ENCODE measurements at regions not wholly inside any gene's neighbourhood (a gene's known extent, or its start where the extent isn't known, plus 50 kb on each side); places are given as distances from the start of the nearest gene placed in this dataset.

GRCh38 chr12:94863321-94864035, 140.0 kb downstream of the NDUFA12 start:
- TF ChIP-seq CTCF (IDR thresholded peaks at IDR 0.05) = no peak
- no peak for TF ChIP-seq POLR2AphosphoS5 (IDR thresholded peaks at IDR 0.05)
